GM23338 (cell line): ENCODE measurements at regions not wholly inside any gene's neighbourhood (a gene's known extent, or its start where the extent isn't known, plus 50 kb on each side); places are given as distances from the start of the nearest gene placed in this dataset.

ENCODE experiments used
- ATAC-seq: fragments of 200-7000 bp; cut with Tn5 transposase; 3 replicates; pipeline ENCODE4 v1.9.1; 2020
- DNase-seq: peaks from one replicate; pipeline ENCODE4 v3.0.0-alpha.2; 2015; ENCODE audit warnings: low spot score
- H2AFZ ChIP-seq: fragments of 200-600 bp; sonication (generic); 2 replicates; pipeline ENCODE4 v1.8.0; 2016; ENCODE audit warnings: antibody characterized with exemption, mild to moderate bottlenecking, moderate library complexity
- H3F3A ChIP-seq: fragments of 200-600 bp; sonication (generic); replicated peaks from 2 replicates; pipeline ENCODE4 v1.8.0; 2017; ENCODE audit warnings: antibody characterized with exemption, mixed run types, low read depth
- H3K27ac ChIP-seq: fragments of 200-600 bp; sonication (generic); 2 replicates; pipeline ENCODE4 v1.6.1; 2016; ENCODE audit warnings: low read depth
- H3K27me3 ChIP-seq: fragments of 200-600 bp; sonication (generic); 2 replicates; pipeline ENCODE4 v1.8.0; 2016; ENCODE audit warnings: mild to moderate bottlenecking, mixed run types, moderate library complexity; ENCODE audit not compliant: insufficient read depth
- H3K36me3 ChIP-seq: fragments of 200-600 bp; sonication (generic); 2 replicates; pipeline ENCODE4 v1.8.0; 2016; ENCODE audit warnings: mild to moderate bottlenecking; ENCODE audit not compliant: insufficient read depth
- H3K4me1 ChIP-seq: fragments of 200-600 bp; sonication (generic); 2 replicates; pipeline ENCODE4 v1.8.0; 2016; ENCODE audit warnings: mild to moderate bottlenecking, moderate library complexity; ENCODE audit not compliant: insufficient read depth
- H3K4me2 ChIP-seq: fragments of 200-600 bp; sonication (generic); 2 replicates; pipeline ENCODE4 v1.7.1; 2017; ENCODE audit warnings: mixed run types
- H3K4me3 ChIP-seq: fragments of 200-600 bp; sonication (generic); 2 replicates; pipeline ENCODE4 v1.6.1; 2016; ENCODE audit warnings: mixed run types
- H3K79me2 ChIP-seq: fragments of 200-600 bp; sonication (generic); replicated peaks from 2 replicates; pipeline ENCODE4 v1.8.0; 2017; ENCODE audit warnings: mild to moderate bottlenecking; ENCODE audit not compliant: insufficient read depth
- H3K9me2 ChIP-seq: fragments of 200-600 bp; sonication (generic); 2 replicates; pipeline ENCODE4 v1.8.0; 2017; ENCODE audit not compliant: insufficient read depth
- H4K20me1 ChIP-seq: fragments of 200-600 bp; sonication (generic); replicated peaks from 2 replicates; pipeline ENCODE4 v1.8.0; 2017; ENCODE audit warnings: mild to moderate bottlenecking; ENCODE audit not compliant: insufficient read depth
- H3K27ac Mint-ChIP-seq: 2 replicates; pipeline ENCODE4 v1.8.0; 2020; ENCODE audit warnings: inconsistent platforms, mild to moderate bottlenecking, moderate library complexity, mixed read lengths
- H3K27me3 Mint-ChIP-seq: 3 replicates; pipeline ENCODE4 v1.8.0; 2022; ENCODE audit warnings: low read depth, mild to moderate bottlenecking, moderate library complexity, mixed read lengths, inconsistent platforms; ENCODE audit not compliant: insufficient read depth, poor library complexity
- H3K36me3 Mint-ChIP-seq: 3 replicates; pipeline ENCODE4 v1.8.0; 2021; ENCODE audit warnings: low read depth, mild to moderate bottlenecking, inconsistent platforms, moderate library complexity, mixed read lengths
- H3K4me1 Mint-ChIP-seq: 3 replicates; pipeline ENCODE4 v1.8.0; 2020; ENCODE audit warnings: mild to moderate bottlenecking, inconsistent platforms, mixed read lengths
- H3K4me3 Mint-ChIP-seq: 3 replicates; pipeline ENCODE4 v1.8.0; 2021; ENCODE audit warnings: moderate library complexity, mild to moderate bottlenecking, inconsistent platforms, mixed read lengths
- H3K9me3 Mint-ChIP-seq: 3 replicates; pipeline ENCODE4 v1.8.0; 2020; ENCODE audit warnings: moderate library complexity, mild to moderate bottlenecking, inconsistent platforms, mixed read lengths
- EZH2 ChIP-seq: fragments of 200-600 bp; sonication (generic); IDR thresholded peaks from one replicate; pipeline ENCODE4 v1.8.0; 2017; ENCODE audit warnings: antibody characterized with exemption, mild to moderate bottlenecking, low read depth; ENCODE audit not compliant: unreplicated experiment
- NANOG ChIP-seq: IDR thresholded peaks from 2 replicates; pipeline ENCODE4 v1.6.1; 2016; ENCODE audit warnings: antibody characterized with exemption, borderline replicate concordance
- POLR2AphosphoS5 ChIP-seq: IDR thresholded peaks from 2 replicates; pipeline ENCODE4 v1.6.1; 2016; ENCODE audit warnings: antibody characterized with exemption, low read depth
- STAT1 ChIP-seq: IDR thresholded peaks from one replicate; pipeline ENCODE4 v1.6.1; 2016; ENCODE audit warnings: antibody characterized with exemption; ENCODE audit not compliant: unreplicated experiment
- ZNF114 ChIP-seq: fragments of 250-450 bp; sonication (Bioruptor Pico); IDR thresholded peaks from 2 replicates; pipeline ENCODE4 v1.5.0; 2020; ENCODE audit warnings: mild to moderate bottlenecking, moderate library complexity
- ZNF331 ChIP-seq: fragments of 250-450 bp; sonication (Bioruptor Pico); IDR thresholded peaks from 2 replicates; pipeline ENCODE4 v1.5.0; 2020; ENCODE audit warnings: low read depth, mild to moderate bottlenecking, moderate library complexity
- TF ChIP-seq, protein P1 (sequence below): fragments of 250-450 bp; sonication (Bioruptor Pico); IDR thresholded peaks from 2 replicates; pipeline ENCODE4 v1.5.0; 2020; ENCODE audit warnings: mild to moderate bottlenecking, moderate library complexity
- TF ChIP-seq, protein P2 (sequence below): IDR thresholded peaks from one replicate; pipeline ENCODE4 v1.6.1; 2018; ENCODE audit warnings: antibody characterized with exemption; ENCODE audit not compliant: unreplicated experiment
- TF ChIP-seq, protein P3 (sequence below): IDR thresholded peaks from 2 replicates; pipeline ENCODE4 v1.6.1; 2016; ENCODE audit warnings: antibody characterized with exemption

DNA sequence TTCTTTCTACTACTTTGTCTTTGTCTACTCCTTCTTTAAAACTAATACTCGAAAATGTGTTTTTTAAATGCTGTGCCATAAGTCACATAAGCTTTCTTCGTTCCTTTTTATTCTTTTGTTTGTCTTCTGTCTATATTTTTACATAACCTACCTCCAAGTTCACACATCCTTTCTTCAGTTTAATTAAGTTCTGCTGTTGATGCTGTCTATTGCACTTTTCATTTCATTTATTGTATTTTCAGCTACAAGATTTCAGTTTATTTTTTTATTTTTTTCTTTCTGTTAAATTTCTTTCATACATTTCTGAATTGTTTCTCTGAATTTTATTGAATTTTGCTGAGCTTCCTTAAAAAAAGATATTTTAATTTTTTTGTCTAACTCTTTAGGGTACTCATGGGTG lies 878.2 kb downstream of the MAT2B start (continued):
- TF ChIP-seq, protein P1, sequence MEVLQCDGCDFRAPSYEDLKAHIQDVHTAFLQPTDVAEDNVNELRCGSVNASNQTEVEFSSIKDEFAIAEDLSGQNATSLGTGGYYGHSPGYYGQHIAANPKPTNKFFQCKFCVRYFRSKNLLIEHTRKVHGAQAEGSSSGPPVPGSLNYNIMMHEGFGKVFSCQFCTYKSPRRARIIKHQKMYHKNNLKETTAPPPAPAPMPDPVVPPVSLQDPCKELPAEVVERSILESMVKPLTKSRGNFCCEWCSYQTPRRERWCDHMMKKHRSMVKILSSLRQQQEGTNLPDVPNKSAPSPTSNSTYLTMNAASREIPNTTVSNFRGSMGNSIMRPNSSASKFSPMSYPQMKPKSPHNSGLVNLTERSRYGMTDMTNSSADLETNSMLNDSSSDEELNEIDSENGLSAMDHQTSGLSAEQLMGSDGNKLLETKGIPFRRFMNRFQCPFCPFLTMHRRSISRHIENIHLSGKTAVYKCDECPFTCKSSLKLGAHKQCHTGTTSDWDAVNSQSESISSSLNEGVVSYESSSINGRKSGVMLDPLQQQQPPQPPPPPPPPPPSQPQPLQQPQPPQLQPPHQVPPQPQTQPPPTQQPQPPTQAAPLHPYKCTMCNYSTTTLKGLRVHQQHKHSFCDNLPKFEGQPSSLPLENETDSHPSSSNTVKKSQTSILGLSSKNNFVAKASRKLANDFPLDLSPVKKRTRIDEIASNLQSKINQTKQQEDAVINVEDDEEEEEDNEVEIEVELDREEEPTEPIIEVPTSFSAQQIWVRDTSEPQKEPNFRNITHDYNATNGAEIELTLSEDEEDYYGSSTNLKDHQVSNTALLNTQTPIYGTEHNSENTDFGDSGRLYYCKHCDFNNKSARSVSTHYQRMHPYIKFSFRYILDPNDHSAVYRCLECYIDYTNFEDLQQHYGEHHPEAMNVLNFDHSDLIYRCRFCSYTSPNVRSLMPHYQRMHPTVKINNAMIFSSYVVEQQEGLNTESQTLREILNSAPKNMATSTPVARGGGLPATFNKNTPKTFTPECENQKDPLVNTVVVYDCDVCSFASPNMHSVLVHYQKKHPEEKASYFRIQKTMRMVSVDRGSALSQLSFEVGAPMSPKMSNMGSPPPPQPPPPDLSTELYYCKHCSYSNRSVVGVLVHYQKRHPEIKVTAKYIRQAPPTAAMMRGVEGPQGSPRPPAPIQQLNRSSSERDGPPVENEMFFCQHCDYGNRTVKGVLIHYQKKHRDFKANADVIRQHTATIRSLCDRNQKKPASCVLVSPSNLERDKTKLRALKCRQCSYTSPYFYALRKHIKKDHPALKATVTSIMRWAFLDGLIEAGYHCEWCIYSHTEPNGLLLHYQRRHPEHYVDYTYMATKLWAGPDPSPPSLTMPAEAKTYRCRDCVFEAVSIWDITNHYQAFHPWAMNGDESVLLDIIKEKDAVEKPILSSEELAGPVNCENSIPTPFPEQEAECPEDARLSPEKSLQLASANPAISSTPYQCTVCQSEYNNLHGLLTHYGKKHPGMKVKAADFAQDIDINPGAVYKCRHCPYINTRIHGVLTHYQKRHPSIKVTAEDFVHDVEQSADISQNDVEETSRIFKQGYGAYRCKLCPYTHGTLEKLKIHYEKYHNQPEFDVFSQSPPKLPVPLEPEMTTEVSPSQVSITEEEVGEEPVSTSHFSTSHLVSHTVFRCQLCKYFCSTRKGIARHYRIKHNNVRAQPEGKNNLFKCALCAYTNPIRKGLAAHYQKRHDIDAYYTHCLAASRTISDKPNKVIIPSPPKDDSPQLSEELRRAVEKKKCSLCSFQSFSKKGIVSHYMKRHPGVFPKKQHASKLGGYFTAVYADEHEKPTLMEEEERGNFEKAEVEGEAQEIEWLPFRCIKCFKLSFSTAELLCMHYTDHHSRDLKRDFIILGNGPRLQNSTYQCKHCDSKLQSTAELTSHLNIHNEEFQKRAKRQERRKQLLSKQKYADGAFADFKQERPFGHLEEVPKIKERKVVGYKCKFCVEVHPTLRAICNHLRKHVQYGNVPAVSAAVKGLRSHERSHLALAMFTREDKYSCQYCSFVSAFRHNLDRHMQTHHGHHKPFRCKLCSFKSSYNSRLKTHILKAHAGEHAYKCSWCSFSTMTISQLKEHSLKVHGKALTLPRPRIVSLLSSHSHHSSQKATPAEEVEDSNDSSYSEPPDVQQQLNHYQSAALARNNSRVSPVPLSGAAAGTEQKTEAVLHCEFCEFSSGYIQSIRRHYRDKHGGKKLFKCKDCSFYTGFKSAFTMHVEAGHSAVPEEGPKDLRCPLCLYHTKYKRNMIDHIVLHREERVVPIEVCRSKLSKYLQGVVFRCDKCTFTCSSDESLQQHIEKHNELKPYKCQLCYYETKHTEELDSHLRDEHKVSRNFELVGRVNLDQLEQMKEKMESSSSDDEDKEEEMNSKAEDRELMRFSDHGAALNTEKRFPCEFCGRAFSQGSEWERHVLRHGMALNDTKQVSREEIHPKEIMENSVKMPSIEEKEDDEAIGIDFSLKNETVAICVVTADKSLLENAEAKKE (CRISPR knock-in tag): no peak

DNA sequence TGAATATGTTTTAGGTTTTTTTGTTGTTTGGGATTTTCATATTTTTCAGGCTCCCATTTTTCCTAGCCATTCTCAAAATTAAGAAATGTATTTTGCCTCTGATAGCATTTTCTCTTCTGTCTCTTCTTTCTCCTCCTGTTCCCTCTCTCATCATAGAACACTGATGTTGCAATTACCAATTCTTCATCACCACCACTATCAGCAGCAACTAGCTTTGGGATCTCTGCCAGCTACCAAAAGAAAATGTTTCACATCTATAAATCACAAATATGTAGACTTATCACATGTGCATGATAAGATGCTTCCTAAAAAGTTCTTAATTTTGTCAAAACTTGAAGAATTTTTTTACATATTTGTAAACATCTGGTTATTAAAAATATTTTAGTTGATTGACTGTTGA lies 887.1 kb downstream of the MAT2B start:
- H3K9me2 ChIP-seq: peaks cover under 1% of the 10 kb centered on the region; the same call in 1 of the 2 replicates
- H3K27ac ChIP-seq: no peak overlapping the region
- no peak overlapping the region for H3K4me3 ChIP-seq
- no peaks in the 10 kb centered on the region for H4K20me1 ChIP-seq
- DNase-seq (no peak), ATAC-seq (no peak)
- no peaks in the 10 kb centered on the region for H3F3A ChIP-seq
- H3K27me3 ChIP-seq: no peaks in the 10 kb centered on the region
- no peak overlapping the region for H3K4me2 ChIP-seq
- no peaks in the 10 kb centered on the region for H3K36me3 ChIP-seq
- no peak overlapping the region for H3K27ac Mint-ChIP-seq
- no peaks in the 10 kb centered on the region for H3K4me1 ChIP-seq
- H3K79me2 ChIP-seq: no peaks in the 10 kb centered on the region
- H3K4me1 Mint-ChIP-seq: no peaks in the 10 kb centered on the region
- H3K4me3 Mint-ChIP-seq: no peak overlapping the region
- no peaks in the 10 kb centered on the region for H3K27me3 Mint-ChIP-seq
- no peak overlapping the region for H2AFZ ChIP-seq
- H3K9me3 Mint-ChIP-seq: no peaks in the 10 kb centered on the region; the same call in 2 of the 3 replicates
- H3K36me3 Mint-ChIP-seq: no peaks in the 10 kb centered on the region
- TF ChIP-seq ZNF114 (CRISPR knock-in tag) (no peak), ZNF331 (CRISPR knock-in tag) (no peak), STAT1 (no peak), NANOG (no peak), EZH2 (no peak), POLR2AphosphoS5 (no peak)
- TF ChIP-seq, protein P2, sequence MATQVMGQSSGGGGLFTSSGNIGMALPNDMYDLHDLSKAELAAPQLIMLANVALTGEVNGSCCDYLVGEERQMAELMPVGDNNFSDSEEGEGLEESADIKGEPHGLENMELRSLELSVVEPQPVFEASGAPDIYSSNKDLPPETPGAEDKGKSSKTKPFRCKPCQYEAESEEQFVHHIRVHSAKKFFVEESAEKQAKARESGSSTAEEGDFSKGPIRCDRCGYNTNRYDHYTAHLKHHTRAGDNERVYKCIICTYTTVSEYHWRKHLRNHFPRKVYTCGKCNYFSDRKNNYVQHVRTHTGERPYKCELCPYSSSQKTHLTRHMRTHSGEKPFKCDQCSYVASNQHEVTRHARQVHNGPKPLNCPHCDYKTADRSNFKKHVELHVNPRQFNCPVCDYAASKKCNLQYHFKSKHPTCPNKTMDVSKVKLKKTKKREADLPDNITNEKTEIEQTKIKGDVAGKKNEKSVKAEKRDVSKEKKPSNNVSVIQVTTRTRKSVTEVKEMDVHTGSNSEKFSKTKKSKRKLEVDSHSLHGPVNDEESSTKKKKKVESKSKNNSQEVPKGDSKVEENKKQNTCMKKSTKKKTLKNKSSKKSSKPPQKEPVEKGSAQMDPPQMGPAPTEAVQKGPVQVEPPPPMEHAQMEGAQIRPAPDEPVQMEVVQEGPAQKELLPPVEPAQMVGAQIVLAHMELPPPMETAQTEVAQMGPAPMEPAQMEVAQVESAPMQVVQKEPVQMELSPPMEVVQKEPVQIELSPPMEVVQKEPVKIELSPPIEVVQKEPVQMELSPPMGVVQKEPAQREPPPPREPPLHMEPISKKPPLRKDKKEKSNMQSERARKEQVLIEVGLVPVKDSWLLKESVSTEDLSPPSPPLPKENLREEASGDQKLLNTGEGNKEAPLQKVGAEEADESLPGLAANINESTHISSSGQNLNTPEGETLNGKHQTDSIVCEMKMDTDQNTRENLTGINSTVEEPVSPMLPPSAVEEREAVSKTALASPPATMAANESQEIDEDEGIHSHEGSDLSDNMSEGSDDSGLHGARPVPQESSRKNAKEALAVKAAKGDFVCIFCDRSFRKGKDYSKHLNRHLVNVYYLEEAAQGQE: no peak
- TF ChIP-seq, protein P3, sequence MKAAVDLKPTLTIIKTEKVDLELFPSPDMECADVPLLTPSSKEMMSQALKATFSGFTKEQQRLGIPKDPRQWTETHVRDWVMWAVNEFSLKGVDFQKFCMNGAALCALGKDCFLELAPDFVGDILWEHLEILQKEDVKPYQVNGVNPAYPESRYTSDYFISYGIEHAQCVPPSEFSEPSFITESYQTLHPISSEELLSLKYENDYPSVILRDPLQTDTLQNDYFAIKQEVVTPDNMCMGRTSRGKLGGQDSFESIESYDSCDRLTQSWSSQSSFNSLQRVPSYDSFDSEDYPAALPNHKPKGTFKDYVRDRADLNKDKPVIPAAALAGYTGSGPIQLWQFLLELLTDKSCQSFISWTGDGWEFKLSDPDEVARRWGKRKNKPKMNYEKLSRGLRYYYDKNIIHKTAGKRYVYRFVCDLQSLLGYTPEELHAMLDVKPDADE: no peak
